Hepatocyte (in vitro differentiated cells): ENCODE measurements at regions not wholly inside any gene's neighbourhood (a gene's known extent, or its start where the extent isn't known, plus 50 kb on each side); places are given as distances from the start of the nearest gene placed in this dataset.

Source experiments
- CTCF ChIP-seq: fragments of 200-600 bp; sonication (generic); IDR thresholded peaks from 2 replicates; pipeline ENCODE4 v1.5.1; 2016; ENCODE audit warnings: antibody characterized with exemption, mild to moderate bottlenecking; ENCODE audit not compliant: poor library complexity
- EZH2phosphoT487 ChIP-seq: fragments of 200-600 bp; sonication (generic); IDR thresholded peaks from one replicate; pipeline ENCODE4 v1.6.1; 2018; ENCODE audit warnings: antibody characterized with exemption, mild to moderate bottlenecking, low read depth, moderate library complexity; ENCODE audit not compliant: unreplicated experiment, severe bottlenecking

- TF ChIP-seq CTCF (no peak), EZH2phosphoT487 (no peak)
Measured at GRCh38 chr1:232452736-232453440, 177.0 kb downstream of the SIPA1L2 start.
